ENCODE measurements at regions not wholly inside any gene's neighbourhood (a gene's known extent, or its start where the extent isn't known, plus 50 kb on each side); places are given as distances from the start of the nearest gene placed in this dataset.

- Histone ChIP-seq H3K27ac (no peak overlapping the region), H3K9me3 (no peaks in the 10 kb centered on the region), H3K27me3 (no peaks in the 10 kb centered on the region), H3K4me1 (ENCODE audit: insufficient read depth) (no peaks in the 10 kb centered on the region), H3K36me3 (no peaks in the 10 kb centered on the region), H3K4me3 (no peak overlapping the region)
- TF ChIP-seq EP300 (IDR thresholded peaks at IDR 0.05) (no peak), POLR2A (IDR thresholded peaks at IDR 0.05) (no peak)
- DNase-seq = no peak
- intact Hi-C loops (cut with DNase I) = no loop called here
Measured at GRCh38 chr2:81942136-81942680, 1637.7 kb upstream of the LRRTM1 start.

- Histone ChIP-seq H3K36me3 (no peaks in the 10 kb centered on the region), H3K4me1 (ENCODE audit: insufficient read depth) (no peaks in the 10 kb centered on the region), H3K9me3 (no peaks in the 10 kb centered on the region), H3K27ac (no peak overlapping the region), H3K27me3 (no peaks in the 10 kb centered on the region), H3K4me3 (no peak overlapping the region)
- intact Hi-C loops (cut with DNase I) = no loop called here
- 22 to 26% (median 23%) methylated on average over 7 of the region's 7 CpGs for WGBS, 3 donors
- no peak for DNase-seq
- no peak for TF ChIP-seq EP300 (IDR thresholded peaks at IDR 0.05)
- no peak for TF ChIP-seq CTCF (IDR thresholded peaks at IDR 0.05)
- TF ChIP-seq POLR2A (IDR thresholded peaks at IDR 0.05) = no peak
Measured at GRCh38 chr2:81940266-81940955, 1635.9 kb upstream of the LRRTM1 start.

- Histone ChIP-seq H3K4me1 (ENCODE audit: insufficient read depth) (no peaks in the 10 kb centered on the region), H3K27ac (no peak overlapping the region), H3K27me3 (no peaks in the 10 kb centered on the region), H3K36me3 (no peaks in the 10 kb centered on the region), H3K9me3 (no peaks in the 10 kb centered on the region), H3K4me3 (no peak overlapping the region)
- intact Hi-C loops (cut with DNase I) = no loop called here
- TF ChIP-seq CTCF (IDR thresholded peaks at IDR 0.05) (no peak), POLR2A (IDR thresholded peaks at IDR 0.05) (no peak), EP300 (IDR thresholded peaks at IDR 0.05) (no peak)
- WGBS, 3 donors = 48 to 62% (median 55%) methylated on average over 1 of the region's 1 CpG
- no peak for DNase-seq
Measured at GRCh38 chr2:81937944-81938343, 1633.4 kb upstream of the LRRTM1 start.

DNA sequence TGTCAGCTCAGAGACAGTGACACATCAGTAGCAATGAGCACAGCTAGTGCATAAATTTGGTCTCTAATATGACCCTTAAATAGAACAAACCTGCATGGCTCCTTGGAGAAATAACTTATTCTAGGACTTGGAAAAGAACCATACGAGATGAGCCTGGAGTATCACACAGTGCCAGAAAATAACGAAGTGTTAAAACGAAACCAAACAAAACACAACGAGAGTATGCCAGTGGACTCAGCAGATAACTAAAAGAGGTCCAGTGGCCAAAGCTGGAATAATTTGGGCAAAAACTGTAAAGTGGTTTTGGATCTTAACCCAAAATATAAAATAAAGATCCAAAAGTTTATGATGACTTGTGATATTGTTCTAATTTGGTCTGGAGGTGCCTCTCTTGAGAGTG, 1599.0 kb upstream of the LRRTM1 start:
- no peaks in the 10 kb centered on the region for H3K27me3 ChIP-seq
- no peaks in the 10 kb centered on the region for H3K4me1 ChIP-seq (ENCODE audit: insufficient read depth)
- H3K4me3 ChIP-seq = no peak overlapping the region
- no peaks in the 10 kb centered on the region for H3K36me3 ChIP-seq
- intact Hi-C loops (cut with DNase I) = no loop called here
- DNase-seq = no peak
- H3K27ac ChIP-seq = no peak overlapping the region
- WGBS, 3 donors = 62 to 67% (median 67%) methylated on average over 4 of the region's 4 CpGs
- TF ChIP-seq POLR2A (IDR thresholded peaks at IDR 0.05) (no peak), CTCF (IDR thresholded peaks at IDR 0.05) (no peak), EP300 (IDR thresholded peaks at IDR 0.05) (no peak)
- no peaks in the 10 kb centered on the region for H3K9me3 ChIP-seq

GRCh38 chr2:81901017-81901416, 1596.5 kb upstream of the LRRTM1 start:
- TF ChIP-seq POLR2A (IDR thresholded peaks at IDR 0.05) (no peak), EP300 (IDR thresholded peaks at IDR 0.05) (no peak), CTCF (IDR thresholded peaks at IDR 0.05) (no peak)
- WGBS, 3 donors = 68 to 73% (median 70%) methylated on average over 3 of the region's 3 CpGs
- H3K27ac ChIP-seq = no peak overlapping the region
- H3K9me3 ChIP-seq = no peaks in the 10 kb centered on the region
- no peaks in the 10 kb centered on the region for H3K36me3 ChIP-seq
- intact Hi-C loops (cut with DNase I) = no loop called here
- no peak for DNase-seq
- no peaks in the 10 kb centered on the region for H3K4me1 ChIP-seq (ENCODE audit: insufficient read depth)
- no peaks in the 10 kb centered on the region for H3K27me3 ChIP-seq
- no peak overlapping the region for H3K4me3 ChIP-seq

Measured in ovary (tissue), 7 donors.